OCI-LY1 (cell line): ENCODE measurements at regions not wholly inside any gene's neighbourhood (a gene's known extent, or its start where the extent isn't known, plus 50 kb on each side); places are given as distances from the start of the nearest gene placed in this dataset.
"Not testable (repeated sequence)": the region's sequence is repeated elsewhere in the genome, so short reads cannot be mapped to it uniquely, and the experiment has no call there.

ENCODE experiments used
- EZH2 ChIP-seq: fragments of 200-600 bp; sonication (generic), shearing (Covaris generic); IDR thresholded peaks from 2 replicates; pipeline ENCODE4 v1.8.0; 2017; ENCODE audit warnings: borderline replicate concordance, mixed run types, mild to moderate bottlenecking, antibody characterized with exemption, low read length, moderate library complexity, mixed read lengths
- TF ChIP-seq, protein P1 (sequence below): fragments of 200-600 bp; sonication (generic), shearing (Covaris generic); IDR thresholded peaks from 2 replicates; pipeline ENCODE4 v1.5.1; 2017; ENCODE audit warnings: mild to moderate bottlenecking, antibody characterized with exemption, low read length, moderate library complexity, mixed read lengths

DNA sequence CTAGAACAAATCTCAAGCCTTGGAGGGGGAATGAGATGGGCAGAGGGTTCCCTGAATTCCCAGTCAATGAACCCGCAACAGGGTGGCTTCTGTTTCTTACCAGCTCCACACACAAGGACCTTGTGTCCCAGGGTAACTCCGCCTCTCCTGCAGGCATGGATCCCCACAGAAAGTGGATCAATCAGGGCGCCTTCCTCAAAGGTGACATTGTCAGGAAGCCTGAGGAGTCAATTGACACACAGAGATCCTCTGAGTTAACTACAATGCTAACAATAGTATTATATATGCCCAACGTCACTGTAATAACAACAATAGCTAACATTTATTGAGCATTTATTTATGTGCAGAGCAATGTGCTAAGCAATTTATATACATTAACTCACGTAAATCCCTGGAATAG is 98.8 kb downstream of the TRIM69 start:
- TF ChIP-seq, protein P1, sequence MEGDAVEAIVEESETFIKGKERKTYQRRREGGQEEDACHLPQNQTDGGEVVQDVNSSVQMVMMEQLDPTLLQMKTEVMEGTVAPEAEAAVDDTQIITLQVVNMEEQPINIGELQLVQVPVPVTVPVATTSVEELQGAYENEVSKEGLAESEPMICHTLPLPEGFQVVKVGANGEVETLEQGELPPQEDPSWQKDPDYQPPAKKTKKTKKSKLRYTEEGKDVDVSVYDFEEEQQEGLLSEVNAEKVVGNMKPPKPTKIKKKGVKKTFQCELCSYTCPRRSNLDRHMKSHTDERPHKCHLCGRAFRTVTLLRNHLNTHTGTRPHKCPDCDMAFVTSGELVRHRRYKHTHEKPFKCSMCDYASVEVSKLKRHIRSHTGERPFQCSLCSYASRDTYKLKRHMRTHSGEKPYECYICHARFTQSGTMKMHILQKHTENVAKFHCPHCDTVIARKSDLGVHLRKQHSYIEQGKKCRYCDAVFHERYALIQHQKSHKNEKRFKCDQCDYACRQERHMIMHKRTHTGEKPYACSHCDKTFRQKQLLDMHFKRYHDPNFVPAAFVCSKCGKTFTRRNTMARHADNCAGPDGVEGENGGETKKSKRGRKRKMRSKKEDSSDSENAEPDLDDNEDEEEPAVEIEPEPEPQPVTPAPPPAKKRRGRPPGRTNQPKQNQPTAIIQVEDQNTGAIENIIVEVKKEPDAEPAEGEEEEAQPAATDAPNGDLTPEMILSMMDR: not testable (repeated sequence)
- TF ChIP-seq EZH2: not testable (repeated sequence)
